KMS-11 (cell line): ENCODE measurements at regions not wholly inside any gene's neighbourhood (a gene's known extent, or its start where the extent isn't known, plus 50 kb on each side); places are given as distances from the start of the nearest gene placed in this dataset.

Source experiments
- H2AFZ ChIP-seq: fragments of 200-600 bp; sonication (generic); 2 replicates; pipeline ENCODE4 v1.6.1; 2016; ENCODE audit warnings: antibody characterized with exemption, mixed run types, low read depth
- H3K27ac ChIP-seq: fragments of 200-600 bp; sonication (generic); 2 replicates; pipeline ENCODE4 v1.6.1; 2016; ENCODE audit warnings: mild to moderate bottlenecking, mixed run types
- H3K27me3 ChIP-seq: fragments of 200-600 bp; sonication (generic); 2 replicates; pipeline ENCODE4 v1.6.1; 2017; ENCODE audit warnings: mild to moderate bottlenecking, low read depth, mixed run types, moderate library complexity; ENCODE audit not compliant: insufficient read depth
- H3K36me3 ChIP-seq: fragments of 200-600 bp; sonication (generic); 2 replicates; pipeline ENCODE4 v1.6.1; 2017; ENCODE audit warnings: mild to moderate bottlenecking, mixed run types; ENCODE audit not compliant: insufficient read depth
- H3K4me1 ChIP-seq: fragments of 200-600 bp; sonication (generic); 2 replicates; pipeline ENCODE4 v1.6.1; 2016; ENCODE audit warnings: mild to moderate bottlenecking, low read depth, mixed run types; ENCODE audit not compliant: poor library complexity, severe bottlenecking
- H3K4me2 ChIP-seq: fragments of 200-600 bp; sonication (generic); 2 replicates; pipeline ENCODE4 v1.7.0; 2016; ENCODE audit warnings: mild to moderate bottlenecking, mixed run types
- H3K4me3 ChIP-seq: fragments of 200-600 bp; sonication (generic); IDR thresholded peaks from 2 replicates; pipeline ENCODE4 v1.6.1; 2017; ENCODE audit warnings: low read depth, low read length, mixed read lengths; ENCODE audit not compliant: insufficient read depth
- H3K79me2 ChIP-seq: fragments of 200-600 bp; sonication (generic); 2 replicates; pipeline ENCODE4 v1.6.1; 2016; ENCODE audit warnings: low read depth, mixed run types; ENCODE audit not compliant: insufficient read depth
- H3K9ac ChIP-seq: fragments of 200-600 bp; sonication (generic); 2 replicates; pipeline ENCODE4 v1.6.1; 2016; ENCODE audit warnings: mild to moderate bottlenecking, mixed run types
- H4K20me1 ChIP-seq: fragments of 200-600 bp; sonication (generic); 2 replicates; pipeline ENCODE4 v1.6.1; 2016; ENCODE audit warnings: mild to moderate bottlenecking, mixed run types; ENCODE audit not compliant: insufficient read depth
- TF ChIP-seq, protein P1 (sequence below): fragments of 200-600 bp; sonication (generic); conservative IDR thresholded peaks from 2 replicates; pipeline ENCODE4 v1.6.1; 2017; ENCODE audit warnings: low read depth, mild to moderate bottlenecking, antibody characterized with exemption, low read length, moderate library complexity, mixed read lengths

DNA sequence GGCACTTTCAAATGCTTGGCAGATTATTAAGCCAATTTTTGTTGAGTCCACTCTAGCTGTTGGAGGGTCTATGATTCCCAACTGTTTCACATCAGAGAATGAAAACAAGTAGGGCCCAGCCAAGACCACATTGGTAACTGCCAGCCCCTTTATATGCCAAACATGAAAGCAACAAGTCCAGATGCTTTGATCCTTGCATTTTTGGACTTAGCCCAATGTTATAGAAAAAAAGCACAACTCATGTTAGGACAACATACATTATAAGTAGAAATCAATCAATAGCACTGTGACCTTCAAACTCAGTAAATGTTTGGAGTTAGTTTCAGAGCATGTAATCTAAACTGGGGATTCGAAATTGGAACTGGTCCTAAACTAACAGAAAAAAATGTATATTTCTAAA lies 674.7 kb downstream of the MECOM start:
- Histone ChIP-seq H3K27me3 (no peaks in the 10 kb centered on the region), H3K4me1 (no peaks in the 10 kb centered on the region), H3K4me2 (no peak overlapping the region), H3K36me3 (no peaks in the 10 kb centered on the region), H3K4me3 (no peak overlapping the region), H3K27ac (no peak overlapping the region), H4K20me1 (no peaks in the 10 kb centered on the region), H2AFZ (no peak overlapping the region), H3K79me2 (no peaks in the 10 kb centered on the region), H3K9ac (no peak overlapping the region)
- TF ChIP-seq, protein P1, sequence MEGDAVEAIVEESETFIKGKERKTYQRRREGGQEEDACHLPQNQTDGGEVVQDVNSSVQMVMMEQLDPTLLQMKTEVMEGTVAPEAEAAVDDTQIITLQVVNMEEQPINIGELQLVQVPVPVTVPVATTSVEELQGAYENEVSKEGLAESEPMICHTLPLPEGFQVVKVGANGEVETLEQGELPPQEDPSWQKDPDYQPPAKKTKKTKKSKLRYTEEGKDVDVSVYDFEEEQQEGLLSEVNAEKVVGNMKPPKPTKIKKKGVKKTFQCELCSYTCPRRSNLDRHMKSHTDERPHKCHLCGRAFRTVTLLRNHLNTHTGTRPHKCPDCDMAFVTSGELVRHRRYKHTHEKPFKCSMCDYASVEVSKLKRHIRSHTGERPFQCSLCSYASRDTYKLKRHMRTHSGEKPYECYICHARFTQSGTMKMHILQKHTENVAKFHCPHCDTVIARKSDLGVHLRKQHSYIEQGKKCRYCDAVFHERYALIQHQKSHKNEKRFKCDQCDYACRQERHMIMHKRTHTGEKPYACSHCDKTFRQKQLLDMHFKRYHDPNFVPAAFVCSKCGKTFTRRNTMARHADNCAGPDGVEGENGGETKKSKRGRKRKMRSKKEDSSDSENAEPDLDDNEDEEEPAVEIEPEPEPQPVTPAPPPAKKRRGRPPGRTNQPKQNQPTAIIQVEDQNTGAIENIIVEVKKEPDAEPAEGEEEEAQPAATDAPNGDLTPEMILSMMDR, result no peak

GRCh38 chr3:168984872-168985271 lies 678.6 kb downstream of the MECOM start:
- Histone ChIP-seq H3K4me1 (no peaks in the 10 kb centered on the region), H3K27ac (no peak overlapping the region), H3K36me3 (no peaks in the 10 kb centered on the region), H3K4me2 (no peak overlapping the region), H4K20me1 (no peaks in the 10 kb centered on the region), H3K79me2 (no peaks in the 10 kb centered on the region), H3K4me3 (no peak overlapping the region), H3K27me3 (no peaks in the 10 kb centered on the region), H2AFZ (no peak overlapping the region), H3K9ac (no peak overlapping the region)
- TF ChIP-seq, protein P1, result no peak

- no peak overlapping the region for H3K4me3 ChIP-seq
- no peak overlapping the region for H2AFZ ChIP-seq
- no peaks in the 10 kb centered on the region for H3K4me1 ChIP-seq
- H3K27me3 ChIP-seq, result no peaks in the 10 kb centered on the region
- H3K36me3 ChIP-seq, result no peaks in the 10 kb centered on the region
- H3K4me2 ChIP-seq, result no peak overlapping the region
- H3K9ac ChIP-seq, result no peak overlapping the region
- H3K27ac ChIP-seq, result no peak overlapping the region
- H4K20me1 ChIP-seq, result no peaks in the 10 kb centered on the region
- TF ChIP-seq, protein P1, result no peak
- no peaks in the 10 kb centered on the region for H3K79me2 ChIP-seq
These were observed 680.5 kb downstream of the MECOM start for GRCh38 chr3:168983046-168983445.

DNA sequence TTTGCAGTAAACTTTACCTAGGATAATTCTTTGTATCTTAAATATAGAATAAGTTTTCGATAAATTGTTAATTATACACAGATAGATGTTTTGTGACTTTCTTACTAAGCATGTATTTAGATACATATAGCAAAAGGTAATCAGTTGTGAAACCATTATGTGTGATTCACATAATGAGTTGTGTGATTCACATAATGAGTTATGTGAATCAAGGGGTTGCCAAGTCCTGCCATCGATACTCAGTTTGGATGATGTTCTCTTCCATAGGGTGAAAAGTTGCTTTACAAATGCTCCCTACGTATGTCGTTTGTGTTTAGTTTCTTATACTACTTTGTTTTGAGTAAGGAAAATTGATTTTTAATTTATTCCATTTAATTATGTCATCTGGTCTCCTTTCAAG lies 682.1 kb downstream of the MECOM start:
- H3K27me3 ChIP-seq, result no peaks in the 10 kb centered on the region
- TF ChIP-seq, protein P1, result no peak
- H2AFZ ChIP-seq, result no peak overlapping the region
- H3K4me3 ChIP-seq, result no peak overlapping the region
- peaks cover 13% of the 10 kb centered on the region for H3K4me1 ChIP-seq
- no peak overlapping the region for H3K27ac ChIP-seq
- no peaks in the 10 kb centered on the region for H3K79me2 ChIP-seq
- no peaks in the 10 kb centered on the region for H4K20me1 ChIP-seq
- H3K36me3 ChIP-seq, result no peaks in the 10 kb centered on the region
- no peak overlapping the region for H3K9ac ChIP-seq
- no peak overlapping the region for H3K4me2 ChIP-seq
